Esophagus squamous epithelium (tissue), 5 donors: ENCODE measurements at regions not wholly inside any gene's neighbourhood (a gene's known extent, or its start where the extent isn't known, plus 50 kb on each side); places are given as distances from the start of the nearest gene placed in this dataset.

ENCODE experiments used
- DNase-seq: peaks from one replicate; lab custom pipeline; 2025; lab: John Stamatoyannopoulos, UW
- H3K27ac ChIP-seq, 4 donors: fragments of 200-600 bp; sonication (generic); one replicate each; pipeline ENCODE4 v1.5.1; 2016 to 2019; ENCODE audit warnings: mild to moderate bottlenecking in 1 of 4
- H3K27me3 ChIP-seq, 4 donors: fragments of 200-600 bp; sonication (generic); 1 replicate in 3 of 4; 2 replicates in 1 of 4; pipeline versions ENCODE4 v1.5.1 to v1.6.0; 2017 to 2021; ENCODE audit warnings: antibody characterized with exemption in 1 of 4
- H3K36me3 ChIP-seq, 3 donors: fragments of 200-600 bp; sonication (generic); one replicate each; pipeline ENCODE4 v1.5.1; 2016 to 2019
- H3K4me1 ChIP-seq, 3 donors: fragments of 200-600 bp; sonication (generic); one replicate each; pipeline ENCODE4 v1.5.1; 2017 to 2019
- H3K4me3 ChIP-seq, 4 donors: fragments of 200-600 bp; sonication (generic); 1 replicate in 3 of 4; 2 replicates in 1 of 4; pipeline ENCODE4 v1.5.1; 2016 to 2019; ENCODE audit warnings: mild to moderate bottlenecking in 2 of 4, moderate library complexity in 1 of 4
- H3K9me3 ChIP-seq, 3 donors: fragments of 200-600 bp; sonication (generic); one replicate each; pipeline ENCODE4 v1.5.1; 2016 to 2019
- CTCF ChIP-seq, 6 experiments: fragments of 450-650 bp in 4 of 6; fragments of 200-600 bp in 2 of 6; sonication (generic) in 2 of 6; IDR thresholded peaks; one replicate each; pipeline ENCODE4 v1.5.1; 2016 to 2019; ENCODE audit warnings: antibody characterized with exemption in 6 of 6, mild to moderate bottlenecking in 4 of 6, moderate library complexity in 4 of 6
- POLR2A ChIP-seq, 4 donors: fragments of 450-650 bp; IDR thresholded peaks; one replicate each; pipeline ENCODE4 v1.6.1; 2017; ENCODE audit warnings: antibody characterized with exemption in 4 of 4, mild to moderate bottlenecking in 4 of 4, moderate library complexity in 3 of 4
- WGBS, 2 donors: methylation state at CpG; one replicate each; pipeline ENCODE4 v1.1.5; 2018; 5-methylcytosine and 5-hydroxymethylcytosine counted together
- intact Hi-C: fragments of 100-400 bp; cut with DNase I; formaldehyde crosslinking; loops from one replicate; pipeline ENCODE4 v1.15.0; 2022
- donor health status: DM: yes; HTN: yes; CAD: no.

GRCh38 chr2:166613226-166613625 lies 119.2 kb upstream of the SCN7A start:
- 89 to 100% methylated on average over 1 of the region's 1 CpG for WGBS, 2 donors

GRCh38 chr2:166612214-166612613 lies 118.2 kb upstream of the SCN7A start:
- Histone ChIP-seq H3K4me3 (no peak overlapping the region), H3K4me1 (no peaks in the 10 kb centered on the region), H3K9me3 (no peaks in the 10 kb centered on the region), H3K27me3 (no peaks in the 10 kb centered on the region), H3K27ac (no peak overlapping the region), H3K36me3 (no peaks in the 10 kb centered on the region)
- WGBS, 2 donors = 90 to 91% methylated on average over 6 of the region's 6 CpGs
- TF ChIP-seq POLR2A (IDR thresholded peaks at IDR 0.05) (no peak), CTCF (IDR thresholded peaks at IDR 0.05) (no peak)
- intact Hi-C loops = no loop called here
- no peak for DNase-seq

More at GRCh38 chr2:166613226-166613625, 119.2 kb upstream of the SCN7A start:
- Histone ChIP-seq H3K9me3 (peaks cover 0 to 4% (median 0%) of the 10 kb centered on the region in 3 donors), H3K4me1 (no peaks in the 10 kb centered on the region), H3K27ac (no peak overlapping the region), H3K27me3 (no peaks in the 10 kb centered on the region), H3K36me3 (no peaks in the 10 kb centered on the region), H3K4me3 (no peak overlapping the region)
- intact Hi-C loops = no loop called here
- TF ChIP-seq POLR2A (IDR thresholded peaks at IDR 0.05) (no peak), CTCF (IDR thresholded peaks at IDR 0.05) (no peak)
- no peak for DNase-seq

GRCh38 chr2:166610913-166611305 lies 116.9 kb upstream of the SCN7A start:
- WGBS, 2 donors = 45 to 71% methylated on average over 4 to 5 of the region's 5 CpGs
- intact Hi-C loops = no loop called here
- Histone ChIP-seq H3K27ac (no peak overlapping the region), H3K4me1 (no peaks in the 10 kb centered on the region), H3K4me3 (no peak overlapping the region), H3K36me3 (no peaks in the 10 kb centered on the region), H3K27me3 (no peaks in the 10 kb centered on the region), H3K9me3 (no peaks in the 10 kb centered on the region)
- no peak for DNase-seq
- no peak for TF ChIP-seq CTCF (IDR thresholded peaks at IDR 0.05)
- TF ChIP-seq POLR2A (IDR thresholded peaks at IDR 0.05) = no peak

GRCh38 chr2:166610180-166610912 lies 116.3 kb upstream of the SCN7A start:
- DNase-seq = no peak
- no peak overlapping the region for H3K4me3 ChIP-seq
- H3K36me3 ChIP-seq = no peaks in the 10 kb centered on the region
- H3K27me3 ChIP-seq = no peaks in the 10 kb centered on the region
- no peaks in the 10 kb centered on the region for H3K4me1 ChIP-seq
- TF ChIP-seq CTCF (IDR thresholded peaks at IDR 0.05) = no peak
- TF ChIP-seq POLR2A (IDR thresholded peaks at IDR 0.05) = no peak
- no peaks in the 10 kb centered on the region for H3K9me3 ChIP-seq
- intact Hi-C loops = no loop called here
- H3K27ac ChIP-seq = no peak overlapping the region
- 45 to 58% methylated on average over 28 of the region's 28 CpGs for WGBS, 2 donors

GRCh38 chr2:166609183-166609959 lies 115.3 kb upstream of the SCN7A start:
- no peaks in the 10 kb centered on the region for H3K4me1 ChIP-seq
- no peak for DNase-seq
- H3K27me3 ChIP-seq = no peaks in the 10 kb centered on the region
- H3K4me3 ChIP-seq = no peak overlapping the region
- H3K9me3 ChIP-seq = no peaks in the 10 kb centered on the region
- intact Hi-C loops = no loop called here
- 70 to 72% methylated on average over 22 to 23 of the region's 24 CpGs for WGBS, 2 donors
- no peak overlapping the region for H3K27ac ChIP-seq
- no peaks in the 10 kb centered on the region for H3K36me3 ChIP-seq
- TF ChIP-seq CTCF (IDR thresholded peaks at IDR 0.05) (no peak), POLR2A (IDR thresholded peaks at IDR 0.05) (no peak)
